RWPE2 (cell line): ENCODE measurements at regions not wholly inside any gene's neighbourhood (a gene's known extent, or its start where the extent isn't known, plus 50 kb on each side); places are given as distances from the start of the nearest gene placed in this dataset.

ENCODE experiments used
- ATAC-seq: fragments of 200-7000 bp; cut with Tn5 transposase; 3 replicates; pipeline ENCODE4 v1.9.1; 2021; ENCODE audit warnings: low read depth
- DNase-seq: peaks from one replicate; pipeline ENCODE4 v3.0.0-alpha.2; 2020; ENCODE audit warnings: low spot score
- H3K27ac ChIP-seq: fragments of 450-650 bp; 2 replicates; pipeline ENCODE4 v1.5.1; 2017; ENCODE audit warnings: mild to moderate bottlenecking; ENCODE audit not compliant: poor library complexity, severe bottlenecking
- H3K27me3 ChIP-seq: fragments of 250-450 bp; sonication (Bioruptor Pico); 2 replicates; pipeline ENCODE4 v1.5.1; 2021; ENCODE audit warnings: mild to moderate bottlenecking, moderate library complexity; ENCODE audit not compliant: insufficient read depth, poor library complexity, severe bottlenecking
- H3K36me3 ChIP-seq: fragments of 250-450 bp; sonication (Bioruptor Pico); 2 replicates; pipeline ENCODE4 v1.5.1; 2020; ENCODE audit warnings: low read depth, mild to moderate bottlenecking, moderate library complexity
- H3K4me1 ChIP-seq: fragments of 250-450 bp; sonication (Bioruptor Pico); 2 replicates; pipeline ENCODE4 v1.5.1; 2021; ENCODE audit warnings: mild to moderate bottlenecking, moderate library complexity; ENCODE audit not compliant: insufficient read depth, poor library complexity, severe bottlenecking
- H3K4me3 ChIP-seq: fragments of 250-450 bp; sonication (Bioruptor Pico); 2 replicates; pipeline ENCODE4 v1.5.1; 2021; ENCODE audit warnings: mild to moderate bottlenecking, moderate library complexity; ENCODE audit not compliant: severe bottlenecking
- H3K9me3 ChIP-seq: fragments of 250-450 bp; sonication (Bioruptor Pico); 2 replicates; pipeline ENCODE4 v1.5.1; 2021; ENCODE audit warnings: mild to moderate bottlenecking, moderate library complexity; ENCODE audit not compliant: severe bottlenecking
- CTCF ChIP-seq: fragments of 450-650 bp; IDR thresholded peaks from one replicate; pipeline ENCODE4 v1.5.1; 2017; ENCODE audit warnings: mild to moderate bottlenecking, moderate library complexity; ENCODE audit not compliant: poor library complexity, severe bottlenecking

GRCh38 chrX:81348388-81348787 is 146.5 kb downstream of the SH3BGRL start:
- no peaks in the 10 kb centered on the region for H3K9me3 ChIP-seq
- no peak overlapping the region for H3K4me3 ChIP-seq
- H3K27me3 ChIP-seq: no peaks in the 10 kb centered on the region
- no peak overlapping the region for H3K27ac ChIP-seq
- DNase-seq (no peak), ATAC-seq (no peak)
- no peaks in the 10 kb centered on the region for H3K36me3 ChIP-seq
- no peaks in the 10 kb centered on the region for H3K4me1 ChIP-seq
- TF ChIP-seq CTCF: no peak

- H3K27me3 ChIP-seq: no peaks in the 10 kb centered on the region
- DNase-seq: no peak
- ATAC-seq: no peak
- TF ChIP-seq CTCF: no peak
- no peaks in the 10 kb centered on the region for H3K9me3 ChIP-seq
- no peaks in the 10 kb centered on the region for H3K36me3 ChIP-seq
- no peak overlapping the region for H3K4me3 ChIP-seq
- H3K4me1 ChIP-seq: no peaks in the 10 kb centered on the region
- no peak overlapping the region for H3K27ac ChIP-seq
These were observed 153.1 kb downstream of the SH3BGRL start for GRCh38 chrX:81354954-81355353.

- ATAC-seq (no peak), DNase-seq (no peak)
- no peaks in the 10 kb centered on the region for H3K9me3 ChIP-seq
- no peaks in the 10 kb centered on the region for H3K27me3 ChIP-seq
- H3K4me1 ChIP-seq: no peaks in the 10 kb centered on the region
- no peaks in the 10 kb centered on the region for H3K36me3 ChIP-seq
- no peak for TF ChIP-seq CTCF
- H3K4me3 ChIP-seq: no peak overlapping the region
- H3K27ac ChIP-seq: no peak overlapping the region
These were observed 153.5 kb downstream of the SH3BGRL start for GRCh38 chrX:81355436-81355835.

GRCh38 chrX:81367291-81367690 is 165.4 kb downstream of the SH3BGRL start:
- Histone ChIP-seq H3K27ac (no peak overlapping the region), H3K4me1 (no peaks in the 10 kb centered on the region), H3K36me3 (no peaks in the 10 kb centered on the region), H3K4me3 (no peak overlapping the region), H3K27me3 (no peaks in the 10 kb centered on the region), H3K9me3 (no peaks in the 10 kb centered on the region)
- DNase-seq (no peak), ATAC-seq (no peak)
- TF ChIP-seq CTCF: no peak

GRCh38 chrX:81377329-81377728 is 175.4 kb downstream of the SH3BGRL start:
- DNase-seq (no peak), ATAC-seq (no peak)
- Histone ChIP-seq H3K36me3 (no peaks in the 10 kb centered on the region), H3K4me3 (no peak overlapping the region), H3K9me3 (no peaks in the 10 kb centered on the region), H3K27me3 (no peaks in the 10 kb centered on the region), H3K4me1 (no peaks in the 10 kb centered on the region), H3K27ac (no peak overlapping the region)
- TF ChIP-seq CTCF: peak; percentile 52
